Neural progenitor cell (in vitro differentiated cells): ENCODE measurements at regions not wholly inside any gene's neighbourhood (a gene's known extent, or its start where the extent isn't known, plus 50 kb on each side); places are given as distances from the start of the nearest gene placed in this dataset.

Experiments used
- DNase-seq: peaks from one replicate; pipeline ENCODE4 v3.0.0-alpha.2; 2016; ENCODE audit warnings: low spot score
- H2AFZ ChIP-seq: fragments of 200-600 bp; sonication (generic); replicated peaks from 2 replicates; pipeline ENCODE4 v1.6.1; 2016; ENCODE audit warnings: antibody characterized with exemption
- H3F3A ChIP-seq: fragments of 200-600 bp; sonication (generic); 2 replicates; pipeline ENCODE4 v1.6.1; 2016; ENCODE audit warnings: antibody characterized with exemption, low read depth
- H3K27ac ChIP-seq: fragments of 200-600 bp; sonication (generic); 2 replicates; pipeline ENCODE4 v1.5.1; 2016; ENCODE audit warnings: mild to moderate bottlenecking
- H3K27me3 ChIP-seq: fragments of 200-600 bp; sonication (generic); 2 replicates; pipeline ENCODE4 v1.6.1; 2016; ENCODE audit warnings: mild to moderate bottlenecking, moderate library complexity
- H3K36me3 ChIP-seq: fragments of 200-600 bp; sonication (generic); 2 replicates; pipeline ENCODE4 v1.5.1; 2016
- H3K4me1 ChIP-seq: fragments of 200-600 bp; sonication (generic); 2 replicates; pipeline ENCODE4 v1.6.1; 2016; ENCODE audit warnings: mixed run types
- H3K4me2 ChIP-seq: fragments of 200-600 bp; sonication (generic); 2 replicates; pipeline ENCODE4 v1.6.1; 2016
- H3K4me3 ChIP-seq: fragments of 200-600 bp; sonication (generic); 2 replicates; pipeline ENCODE4 v1.5.1; 2016
- H3K79me2 ChIP-seq: fragments of 200-600 bp; sonication (generic); 2 replicates; pipeline ENCODE4 v1.6.1; 2016; ENCODE audit warnings: low read depth
- H3K9ac ChIP-seq: fragments of 200-600 bp; sonication (generic); 2 replicates; pipeline ENCODE4 v1.6.1; 2016
- H3K9me3 ChIP-seq: fragments of 200-600 bp; sonication (generic); 2 replicates; pipeline ENCODE4 v1.5.1; 2016; ENCODE audit warnings: low read depth
- H4K20me1 ChIP-seq: fragments of 200-600 bp; sonication (generic); 2 replicates; pipeline ENCODE4 v1.6.1; 2016; ENCODE audit warnings: low read depth
- H3K27ac Mint-ChIP-seq: 3 replicates; pipeline ENCODE4 v1.8.0; 2021; ENCODE audit warnings: mixed read lengths
- H3K27me3 Mint-ChIP-seq: 2 replicates; pipeline ENCODE4 v1.8.0; 2022; ENCODE audit warnings: low read depth, mild to moderate bottlenecking, inconsistent platforms, moderate library complexity, mixed read lengths; ENCODE audit not compliant: insufficient read depth
- H3K36me3 Mint-ChIP-seq: 3 replicates; pipeline ENCODE4 v1.8.0; 2021; ENCODE audit warnings: mixed read lengths
- H3K4me1 Mint-ChIP-seq: 3 replicates; pipeline ENCODE4 v1.8.0; 2021; ENCODE audit warnings: mixed read lengths
- H3K4me3 Mint-ChIP-seq: 3 replicates; pipeline ENCODE4 v1.8.0; 2021; ENCODE audit warnings: mild to moderate bottlenecking, moderate library complexity, mixed read lengths
- H3K9me3 Mint-ChIP-seq: 3 replicates; pipeline ENCODE4 v1.8.0; 2020; ENCODE audit warnings: mixed read lengths
- EZH2 ChIP-seq: fragments of 200-600 bp; sonication (generic); IDR thresholded peaks from 2 replicates; pipeline ENCODE4 v1.6.1; 2017; ENCODE audit warnings: antibody characterized with exemption, mild to moderate bottlenecking, moderate library complexity
- EZH2phosphoT487 ChIP-seq: fragments of 200-600 bp; sonication (generic); IDR thresholded peaks from 2 replicates; pipeline ENCODE4 v1.6.1; 2017; ENCODE audit warnings: antibody characterized with exemption
- TF ChIP-seq, protein P1 (sequence below): fragments of 200-600 bp; sonication (generic); IDR thresholded peaks from 2 replicates; pipeline ENCODE4 v1.5.1; 2017; ENCODE audit warnings: antibody characterized with exemption, mild to moderate bottlenecking

DNA sequence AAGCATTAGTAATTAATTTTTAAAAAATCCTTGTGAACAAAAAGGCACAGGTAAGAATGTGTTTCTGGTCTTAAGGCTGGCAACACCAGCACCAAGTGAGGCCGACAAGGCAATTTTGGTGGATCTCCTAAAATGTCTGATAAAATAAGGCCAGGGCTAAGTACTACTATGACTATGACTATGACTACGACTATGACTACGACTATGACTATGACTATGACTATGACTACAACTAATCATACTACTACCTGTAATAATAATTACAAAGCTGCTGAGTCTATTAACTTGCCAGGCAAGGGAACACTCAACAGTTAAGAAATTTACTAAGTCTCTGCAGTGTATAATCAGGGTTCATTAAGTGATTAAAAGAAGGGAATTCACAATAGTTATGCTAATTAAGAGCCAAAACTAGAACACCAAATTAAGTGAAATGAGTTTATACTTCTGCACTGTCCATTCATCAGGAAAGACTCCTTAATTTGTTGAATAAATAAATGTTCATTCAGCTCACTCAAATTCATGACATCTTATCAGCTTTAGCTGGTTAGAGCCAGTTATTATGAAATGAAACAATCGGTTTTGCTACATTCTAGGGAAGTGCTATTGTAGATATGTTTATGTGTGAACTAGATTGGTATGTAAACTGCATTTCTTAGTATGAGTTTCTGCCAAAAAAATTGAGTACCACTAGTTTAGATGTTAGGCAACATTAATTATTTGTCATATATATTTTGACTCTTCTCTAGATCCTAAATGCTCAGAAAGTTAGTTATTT lies 1626.2 kb upstream of the PCDH20 start:
- no peaks in the 10 kb centered on the region for H3K79me2 ChIP-seq
- no peak overlapping the region for H3K4me3 Mint-ChIP-seq

DNA sequence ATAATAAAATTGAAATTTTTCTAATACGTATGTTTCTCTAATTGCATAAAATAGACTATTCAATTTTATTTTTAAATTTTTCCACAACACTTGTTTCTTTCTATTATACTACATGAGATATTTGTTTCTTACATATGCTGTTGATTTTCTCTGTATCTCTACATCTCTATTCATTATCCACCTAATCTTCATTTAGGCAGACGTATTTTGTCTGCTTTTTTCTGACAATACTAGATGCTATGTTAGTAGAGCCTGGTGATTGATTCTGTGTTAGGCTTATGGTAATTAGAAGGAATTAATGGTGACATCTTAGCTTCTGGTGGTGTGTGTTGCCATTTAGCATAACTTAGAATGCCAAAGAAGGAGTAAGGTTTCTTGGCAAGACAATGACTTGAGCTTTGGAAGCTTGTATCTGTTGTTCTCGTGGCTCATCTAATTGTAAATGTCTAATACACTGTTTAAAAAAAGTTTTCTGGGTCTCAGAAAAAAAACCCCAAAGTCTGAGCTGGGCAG lies 1610.7 kb upstream of the PCDH20 start:
- Histone ChIP-seq H3K9ac (no peak overlapping the region), H3K27ac (peak overlapping the region; percentile 27), H3K79me2 (no peaks in the 10 kb centered on the region), H3K9me3 (no peaks in the 10 kb centered on the region), H3K4me3 (no peak overlapping the region), H4K20me1 (no peaks in the 10 kb centered on the region), H3K4me1 (peaks cover 22% of the 10 kb centered on the region), H3K4me2 (peak overlapping the region; percentile 23), H2AFZ (no peak overlapping the region), H3F3A (no peaks in the 10 kb centered on the region), H3K27me3 (no peaks in the 10 kb centered on the region), H3K36me3 (no peaks in the 10 kb centered on the region)
- no peaks in the 10 kb centered on the region for H3K4me1 Mint-ChIP-seq
- H3K27ac Mint-ChIP-seq: no peak overlapping the region
- no peaks in the 10 kb centered on the region for H3K9me3 Mint-ChIP-seq
- H3K27me3 Mint-ChIP-seq: no peaks in the 10 kb centered on the region
- DNase-seq: peak; percentile 39
- H3K4me3 Mint-ChIP-seq: no peak overlapping the region
- TF ChIP-seq, protein P1, sequence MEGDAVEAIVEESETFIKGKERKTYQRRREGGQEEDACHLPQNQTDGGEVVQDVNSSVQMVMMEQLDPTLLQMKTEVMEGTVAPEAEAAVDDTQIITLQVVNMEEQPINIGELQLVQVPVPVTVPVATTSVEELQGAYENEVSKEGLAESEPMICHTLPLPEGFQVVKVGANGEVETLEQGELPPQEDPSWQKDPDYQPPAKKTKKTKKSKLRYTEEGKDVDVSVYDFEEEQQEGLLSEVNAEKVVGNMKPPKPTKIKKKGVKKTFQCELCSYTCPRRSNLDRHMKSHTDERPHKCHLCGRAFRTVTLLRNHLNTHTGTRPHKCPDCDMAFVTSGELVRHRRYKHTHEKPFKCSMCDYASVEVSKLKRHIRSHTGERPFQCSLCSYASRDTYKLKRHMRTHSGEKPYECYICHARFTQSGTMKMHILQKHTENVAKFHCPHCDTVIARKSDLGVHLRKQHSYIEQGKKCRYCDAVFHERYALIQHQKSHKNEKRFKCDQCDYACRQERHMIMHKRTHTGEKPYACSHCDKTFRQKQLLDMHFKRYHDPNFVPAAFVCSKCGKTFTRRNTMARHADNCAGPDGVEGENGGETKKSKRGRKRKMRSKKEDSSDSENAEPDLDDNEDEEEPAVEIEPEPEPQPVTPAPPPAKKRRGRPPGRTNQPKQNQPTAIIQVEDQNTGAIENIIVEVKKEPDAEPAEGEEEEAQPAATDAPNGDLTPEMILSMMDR: no peak
- no peak for TF ChIP-seq EZH2
- no peak for TF ChIP-seq EZH2phosphoT487
- H3K36me3 Mint-ChIP-seq: no peaks in the 10 kb centered on the region

More for the DNA sequence above, 1626.2 kb upstream of the PCDH20 start:
- H3K36me3 ChIP-seq: no peaks in the 10 kb centered on the region
- DNase-seq: no peak
- no peaks in the 10 kb centered on the region for H4K20me1 ChIP-seq
- no peaks in the 10 kb centered on the region for H3K4me1 ChIP-seq
- Mint-ChIP-seq H3K4me1 (peaks cover 5% of the 10 kb centered on the region), H3K9me3 (peaks cover 2% of the 10 kb centered on the region), H3K27ac (no peak overlapping the region), H3K36me3 (no peaks in the 10 kb centered on the region), H3K27me3 (no peaks in the 10 kb centered on the region)
- H3K27me3 ChIP-seq: no peaks in the 10 kb centered on the region
- no peak overlapping the region for H3K27ac ChIP-seq
- H2AFZ ChIP-seq: no peak overlapping the region
- no peak overlapping the region for H3K4me2 ChIP-seq
- no peaks in the 10 kb centered on the region for H3K9me3 ChIP-seq
- H3K4me3 ChIP-seq: no peak overlapping the region
- no peaks in the 10 kb centered on the region for H3F3A ChIP-seq
- H3K9ac ChIP-seq: no peak overlapping the region
- TF ChIP-seq EZH2 (no peak), EZH2phosphoT487 (no peak)
- TF ChIP-seq, protein P1: no peak

DNA sequence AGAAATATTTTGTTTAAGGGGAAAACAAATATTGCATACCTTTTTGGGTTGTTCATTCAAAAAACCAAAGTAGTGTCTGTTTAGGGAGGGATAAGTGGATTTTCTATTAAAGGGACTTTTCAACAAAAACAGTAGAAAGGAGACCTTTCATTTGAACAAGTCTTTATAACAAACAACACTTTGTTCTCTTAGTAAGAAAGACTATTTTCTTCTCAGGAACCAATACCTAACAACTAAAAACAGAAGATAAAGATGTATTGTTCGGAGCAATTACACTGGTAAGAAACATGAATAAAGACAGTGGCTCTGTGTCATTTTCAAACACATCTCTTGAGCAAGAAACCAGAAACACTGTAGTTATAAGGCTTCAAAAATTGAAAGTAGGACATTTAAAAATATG lies 1610.1 kb upstream of the PCDH20 start:
- no peaks in the 10 kb centered on the region for H3K27me3 ChIP-seq
- Mint-ChIP-seq H3K36me3 (no peaks in the 10 kb centered on the region), H3K4me1 (no peaks in the 10 kb centered on the region), H3K27me3 (no peaks in the 10 kb centered on the region), H3K9me3 (no peaks in the 10 kb centered on the region), H3K27ac (no peak overlapping the region), H3K4me3 (no peak overlapping the region)
- H3K9ac ChIP-seq: no peak overlapping the region
- peak overlapping the region; percentile 27 for H3K27ac ChIP-seq
- H3F3A ChIP-seq: no peaks in the 10 kb centered on the region
- peak overlapping the region; percentile 23 for H3K4me2 ChIP-seq
- no peaks in the 10 kb centered on the region for H3K36me3 ChIP-seq
- no peaks in the 10 kb centered on the region for H4K20me1 ChIP-seq
- H3K4me1 ChIP-seq: peaks cover 22% of the 10 kb centered on the region
- no peak overlapping the region for H2AFZ ChIP-seq
- no peaks in the 10 kb centered on the region for H3K79me2 ChIP-seq
- no peaks in the 10 kb centered on the region for H3K9me3 ChIP-seq
- TF ChIP-seq EZH2phosphoT487 (no peak), EZH2 (no peak)
- TF ChIP-seq, protein P1: no peak
- H3K4me3 ChIP-seq: peak overlapping the region; percentile 7
- DNase-seq: no peak
